GM21367 (cell line): ENCODE measurements at regions not wholly inside any gene's neighbourhood (a gene's known extent, or its start where the extent isn't known, plus 50 kb on each side); places are given as distances from the start of the nearest gene placed in this dataset.

Experiments used
- ATAC-seq: cut with Tn5 transposase; IDR thresholded peaks from one replicate; pipeline ENCODE4 v1.9.1; 2021; ENCODE audit not compliant: unreplicated experiment

DNA sequence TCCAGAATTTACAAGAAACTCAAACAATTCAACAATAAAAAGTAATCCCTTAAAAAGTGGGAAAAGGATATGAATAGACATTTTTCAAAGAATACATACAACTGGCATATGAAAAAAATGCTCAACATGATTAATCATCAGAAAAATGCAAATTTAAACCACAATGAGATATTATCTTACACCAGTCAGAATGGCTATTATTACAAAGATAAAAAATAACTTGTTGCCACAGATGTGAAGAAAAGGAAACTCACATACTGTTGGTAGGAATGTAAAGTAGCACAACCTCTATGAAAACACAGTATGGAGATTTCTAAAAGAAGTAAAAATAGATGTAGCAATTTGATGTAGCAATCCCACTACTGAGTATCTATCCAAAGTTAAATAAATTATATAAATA, 65.1 kb upstream of the DIAPH2 start:
- no peak for ATAC-seq

DNA sequence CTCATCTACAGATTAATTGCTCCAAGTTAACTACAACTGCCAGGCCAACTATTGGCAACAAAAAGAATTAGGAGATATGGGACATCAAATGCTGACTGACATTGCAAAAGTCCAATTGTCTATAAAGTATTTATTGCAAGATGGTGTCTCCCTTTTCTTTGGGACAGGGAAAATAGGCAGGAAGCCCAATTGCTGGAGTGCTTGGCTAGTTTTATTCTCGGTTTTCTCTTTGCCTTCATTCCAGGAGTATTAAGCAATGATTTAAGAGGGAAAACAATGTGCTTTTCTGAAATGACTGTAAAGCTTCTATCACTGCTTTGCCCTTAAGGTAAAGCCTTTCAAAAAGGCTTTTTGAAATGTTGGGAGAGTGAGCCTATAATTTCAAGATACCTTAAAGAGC, 62.8 kb upstream of the DIAPH2 start:
- no peak for ATAC-seq
